GM12892 (cell line): ENCODE measurements at regions not wholly inside any gene's neighbourhood (a gene's known extent, or its start where the extent isn't known, plus 50 kb on each side); places are given as distances from the start of the nearest gene placed in this dataset.
"Not testable (repeated sequence)": the region's sequence is repeated elsewhere in the genome, so short reads cannot be mapped to it uniquely, and the experiment has no call there.

Experiments used
- DNase-seq: peaks from one replicate; pipeline ENCODE4 v3.0.0; 2011; ENCODE audit not compliant: insufficient read length
- FAIRE-seq: peaks from 2 replicates; lab custom pipeline; 2011; peaks lifted over from hg19 to GRCh38; lab: Jason Lieb, UNC
- POLR2A ChIP-seq: IDR thresholded peaks from 2 replicates; pipeline ENCODE4 v1.6.1; 2011; ENCODE audit warnings: low read depth, low read length, control low read depth
- POLR2AphosphoS5 ChIP-seq: IDR thresholded peaks from 2 replicates; pipeline ENCODE4 v1.6.1; 2011; ENCODE audit warnings: low read depth, low read length, control low read depth
- TAF1 ChIP-seq: IDR thresholded peaks from 2 replicates; pipeline ENCODE4 v1.6.1; 2011; ENCODE audit warnings: low read depth, mild to moderate bottlenecking, control low read depth, low read length, borderline replicate concordance

DNA sequence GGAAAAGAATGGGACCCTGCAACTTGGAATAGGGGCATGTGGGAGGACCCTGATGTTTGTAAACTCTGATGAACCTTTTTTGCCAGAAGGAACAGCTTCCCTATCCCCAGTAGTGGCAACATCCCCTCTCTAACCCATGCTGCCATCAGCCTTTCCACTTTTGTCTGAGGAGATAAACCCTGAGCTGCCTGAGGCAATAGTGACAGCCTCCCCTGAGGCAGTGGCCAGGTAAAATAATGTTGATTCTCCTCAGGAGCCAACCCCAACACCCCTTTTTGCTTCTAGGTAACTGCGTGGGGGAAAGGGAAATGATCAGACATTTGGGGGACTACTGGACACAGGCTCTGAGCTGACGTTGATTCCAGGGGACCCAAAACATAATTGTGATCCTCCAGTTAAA lies 106.8 kb upstream of the NPAS2 start:
- DNase-seq: no peak
- TF ChIP-seq POLR2AphosphoS5 (no peak), TAF1 (no peak), POLR2A (no peak)
- FAIRE-seq: no peak

DNA sequence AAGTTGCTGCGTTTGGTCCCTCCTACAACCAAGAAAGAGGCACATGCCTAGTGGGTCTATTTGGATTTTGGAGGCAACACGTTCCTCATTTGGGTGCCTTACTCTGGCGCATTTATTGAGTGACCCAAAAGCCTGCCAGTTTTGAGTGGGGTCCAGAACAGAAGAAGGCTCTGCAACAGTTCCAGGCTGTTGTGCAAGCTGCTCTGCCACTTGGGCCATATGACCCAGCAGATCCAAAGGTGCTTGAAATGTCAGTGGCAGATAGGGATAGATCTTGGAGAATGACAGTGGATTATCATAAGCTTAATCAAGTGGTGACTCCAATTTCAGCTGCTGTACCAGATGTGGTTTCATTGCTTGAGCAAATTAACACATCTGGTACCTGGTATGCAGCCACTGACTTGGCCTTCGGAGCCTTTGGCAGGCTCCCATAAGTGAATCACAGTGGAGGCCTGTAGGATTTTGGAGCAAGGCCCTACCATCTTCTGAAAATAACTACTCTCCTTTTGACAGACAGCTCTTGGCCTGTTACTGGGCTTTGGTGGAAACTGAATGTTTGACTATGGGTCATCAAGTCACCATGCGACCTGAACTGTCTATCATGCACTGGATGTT lies 105.4 kb upstream of the NPAS2 start:
- DNase-seq, FAIRE-seq: not testable (repeated sequence)

- FAIRE-seq, DNase-seq: not testable (repeated sequence)
Observed at GRCh38 chr2:100715861-100716260, 104.1 kb upstream of the NPAS2 start.

DNA sequence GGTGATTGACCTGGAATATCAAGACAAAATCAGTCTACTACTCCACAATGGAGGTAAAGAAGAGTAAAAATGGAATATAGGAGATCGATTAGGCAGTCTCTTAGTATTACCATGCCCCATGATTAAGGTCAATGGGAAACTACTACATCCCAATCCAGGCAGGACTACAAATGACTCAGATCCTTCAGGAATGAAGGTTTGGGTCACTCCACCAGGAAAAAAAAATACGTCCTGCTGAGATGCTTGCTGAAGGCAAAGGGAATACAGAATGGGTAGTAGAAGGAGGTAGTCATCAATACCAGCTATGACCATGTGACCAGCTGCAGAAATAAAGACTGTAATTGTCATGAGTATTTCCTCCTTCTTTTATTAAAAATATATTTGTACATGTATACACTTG lies 103.4 kb upstream of the NPAS2 start:
- no peak for FAIRE-seq
- no peak for DNase-seq
- TF ChIP-seq POLR2A (no peak), POLR2AphosphoS5 (no peak), TAF1 (no peak)

DNA sequence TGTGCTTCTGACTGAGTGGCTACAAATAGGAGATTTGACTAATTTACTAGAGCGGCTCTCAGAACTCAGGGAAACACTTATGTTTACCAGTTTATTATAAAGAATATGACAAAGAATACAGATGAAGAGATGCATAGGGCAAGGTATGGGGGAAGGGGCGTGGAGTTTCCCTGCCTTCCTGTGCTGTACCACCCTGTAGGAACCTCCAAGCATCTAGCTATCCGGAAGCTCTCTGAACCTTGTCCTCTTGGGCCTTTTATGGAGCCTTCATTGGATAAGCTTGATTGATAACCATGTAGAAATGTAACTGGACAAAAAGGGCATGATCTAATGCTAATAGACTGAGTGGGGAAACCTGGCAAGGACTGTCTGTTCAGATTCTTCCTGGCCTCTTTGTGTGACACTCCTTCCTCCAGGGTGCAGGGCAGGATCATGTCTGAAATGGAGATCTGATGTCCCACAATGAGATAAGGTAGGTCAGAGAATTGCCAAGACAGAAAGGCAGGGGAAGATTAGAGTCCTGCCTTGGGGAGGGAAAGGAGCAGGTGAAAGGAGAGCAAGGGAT lies 101.8 kb upstream of the NPAS2 start:
- no peak for TF ChIP-seq POLR2A
- no peak for TF ChIP-seq POLR2AphosphoS5
- TF ChIP-seq TAF1: no peak
- no peak for FAIRE-seq
- DNase-seq: no peak

- TF ChIP-seq TAF1 (no peak), POLR2A (no peak), POLR2AphosphoS5 (no peak)
- DNase-seq: no peak
- no peak for FAIRE-seq
Observed at GRCh38 chr2:100720445-100720844, 99.5 kb upstream of the NPAS2 start.

DNA sequence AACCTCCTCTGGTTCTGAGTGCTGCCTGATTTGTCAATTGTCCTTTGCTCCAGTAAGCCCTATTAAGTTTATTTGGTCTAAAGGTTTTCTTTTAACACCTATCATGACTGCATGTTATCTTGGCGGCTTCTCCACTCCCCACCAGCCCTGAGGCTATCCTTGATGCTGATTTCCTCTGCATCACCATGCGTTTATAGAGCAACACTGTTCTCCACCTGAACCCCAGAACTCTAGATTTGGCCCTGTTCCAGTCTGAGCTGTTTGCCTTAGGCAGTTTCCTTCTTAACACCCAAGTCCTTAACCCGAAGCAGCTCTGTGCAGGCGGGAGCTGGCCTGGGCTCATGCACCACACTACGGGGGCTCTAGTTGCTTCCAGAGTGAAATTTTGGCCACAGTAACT lies 98.2 kb upstream of the NPAS2 start:
- TF ChIP-seq TAF1: no peak
- no peak for TF ChIP-seq POLR2AphosphoS5
- no peak for TF ChIP-seq POLR2A
- DNase-seq (no peak), FAIRE-seq (no peak)

- FAIRE-seq (no peak), DNase-seq (no peak)
- TF ChIP-seq TAF1: no peak
- TF ChIP-seq POLR2A: no peak
- TF ChIP-seq POLR2AphosphoS5: no peak
Observed at GRCh38 chr2:100722125-100722524, 97.8 kb upstream of the NPAS2 start.

DNA sequence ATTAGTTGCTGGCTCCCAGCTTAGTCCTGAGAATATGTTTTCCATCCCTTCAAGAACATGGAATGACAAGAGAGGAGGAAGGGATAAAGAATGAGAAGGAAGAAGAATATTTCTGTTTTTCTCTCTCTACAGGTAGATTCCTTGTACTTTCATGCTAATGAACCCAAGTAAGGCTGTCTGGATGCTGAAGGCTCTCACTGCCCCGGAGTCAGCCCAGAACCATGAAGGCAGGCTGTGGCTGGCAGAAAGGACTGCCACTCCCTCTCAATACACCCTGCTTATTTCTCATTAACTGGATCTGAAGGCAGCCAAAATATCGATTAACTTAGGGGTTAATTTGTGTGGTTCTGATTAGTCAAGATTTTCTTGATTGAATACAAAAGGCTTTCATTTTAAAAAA lies 93.1 kb upstream of the NPAS2 start:
- FAIRE-seq: no peak
- no peak for DNase-seq
- TF ChIP-seq TAF1 (no peak), POLR2A (no peak), POLR2AphosphoS5 (no peak)

- peak; percentile 42 for FAIRE-seq
- no peak for TF ChIP-seq TAF1
- no peak for TF ChIP-seq POLR2AphosphoS5
- no peak for TF ChIP-seq POLR2A
- no peak for DNase-seq
Observed at GRCh38 chr2:100730290-100730868, 89.6 kb upstream of the NPAS2 start.

DNA sequence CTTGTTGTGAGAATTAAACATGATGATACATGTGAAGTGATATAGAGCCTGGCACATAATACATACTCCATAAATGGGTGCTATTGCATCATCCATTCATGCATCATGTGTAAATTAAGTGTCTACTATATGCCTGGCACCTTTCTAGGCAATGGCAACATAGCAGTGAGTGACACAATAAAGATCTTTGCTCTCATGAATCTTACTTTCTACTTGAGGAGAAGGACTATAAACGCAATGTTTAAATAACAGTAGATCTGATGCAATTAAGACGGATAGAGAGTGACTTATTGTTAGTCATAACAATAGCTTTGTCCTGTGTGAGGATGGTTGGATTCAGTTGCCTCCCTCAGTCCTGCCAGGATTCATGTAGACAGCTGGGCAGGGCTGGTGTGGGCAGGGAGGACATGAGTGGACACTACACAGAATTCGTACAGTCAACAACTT lies 88.4 kb upstream of the NPAS2 start:
- TF ChIP-seq POLR2A (no peak), POLR2AphosphoS5 (no peak), TAF1 (no peak)
- DNase-seq (no peak), FAIRE-seq (no peak)

DNA sequence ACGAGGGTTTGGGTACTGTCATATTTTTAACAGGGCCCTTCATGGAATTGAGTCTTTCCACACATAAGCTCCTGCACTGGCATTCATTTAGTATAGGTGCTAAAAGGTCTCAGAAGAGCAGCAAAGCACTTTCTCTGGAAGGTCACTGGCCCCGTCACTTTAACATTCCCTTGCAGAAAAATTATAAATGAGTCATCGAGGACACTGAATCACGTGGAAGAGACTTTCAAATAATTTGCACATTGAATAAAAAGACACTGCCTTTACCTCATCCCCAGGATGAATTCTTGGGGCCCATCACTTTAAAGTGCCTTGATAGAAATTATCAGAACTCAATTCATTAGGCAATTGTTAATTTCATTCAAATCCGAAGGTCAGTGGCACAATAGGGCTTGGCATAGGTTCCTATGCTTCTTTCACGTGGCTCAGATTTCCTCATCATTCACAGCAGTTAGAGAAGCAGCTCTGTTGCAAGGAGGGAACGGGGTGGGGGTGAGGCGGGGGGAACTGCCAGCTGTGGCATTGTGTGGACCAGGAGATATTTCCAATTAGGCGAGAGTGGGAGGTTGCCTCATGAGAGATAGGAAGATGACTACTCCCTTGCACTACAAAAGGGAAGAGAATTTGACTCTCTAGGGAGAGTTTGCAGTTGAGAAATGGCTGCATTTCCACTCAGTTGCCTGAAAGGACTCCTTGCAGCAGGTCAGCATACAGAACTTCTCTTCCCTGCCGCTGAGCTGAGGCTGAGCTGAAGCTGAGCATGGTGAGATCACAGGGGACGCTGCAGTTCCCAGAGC lies 86.3 kb upstream of the NPAS2 start:
- no peak for TF ChIP-seq TAF1
- TF ChIP-seq POLR2A: no peak
- no peak for TF ChIP-seq POLR2AphosphoS5
- DNase-seq (no peak), FAIRE-seq (no peak)
